Ishikawa (cell line): ENCODE measurements at regions not wholly inside any gene's neighbourhood (a gene's known extent, or its start where the extent isn't known, plus 50 kb on each side); places are given as distances from the start of the nearest gene placed in this dataset.

ENCODE experiments used
- CEBPB ChIP-seq: IDR thresholded peaks from 2 replicates; pipeline ENCODE4 v1.6.1; 2012
- EGR1 ChIP-seq: IDR thresholded peaks from 2 replicates; pipeline ENCODE4 v1.6.1; 2012
- EP300 ChIP-seq: IDR thresholded peaks from 2 replicates; pipeline ENCODE4 v1.6.1; 2012; ENCODE audit warnings: borderline replicate concordance
- FOXM1 ChIP-seq: IDR thresholded peaks from 2 replicates; pipeline ENCODE4 v1.6.1; 2012; ENCODE audit warnings: low read depth, borderline replicate concordance
- RAD21 ChIP-seq: IDR thresholded peaks from 2 replicates; pipeline ENCODE4 v1.6.1; 2012; ENCODE audit warnings: low read depth
- TAF1 ChIP-seq: IDR thresholded peaks from 2 replicates; pipeline ENCODE4 v1.6.1; 2012; ENCODE audit warnings: low read depth, mild to moderate bottlenecking
- YY1 ChIP-seq: IDR thresholded peaks from 2 replicates; pipeline ENCODE4 v1.6.1; 2012; ENCODE audit warnings: low read depth
- TF ChIP-seq, protein P1 (sequence below): IDR thresholded peaks from 2 replicates; pipeline ENCODE4 v1.6.1; 2012; ENCODE audit warnings: low read depth, mild to moderate bottlenecking

DNA sequence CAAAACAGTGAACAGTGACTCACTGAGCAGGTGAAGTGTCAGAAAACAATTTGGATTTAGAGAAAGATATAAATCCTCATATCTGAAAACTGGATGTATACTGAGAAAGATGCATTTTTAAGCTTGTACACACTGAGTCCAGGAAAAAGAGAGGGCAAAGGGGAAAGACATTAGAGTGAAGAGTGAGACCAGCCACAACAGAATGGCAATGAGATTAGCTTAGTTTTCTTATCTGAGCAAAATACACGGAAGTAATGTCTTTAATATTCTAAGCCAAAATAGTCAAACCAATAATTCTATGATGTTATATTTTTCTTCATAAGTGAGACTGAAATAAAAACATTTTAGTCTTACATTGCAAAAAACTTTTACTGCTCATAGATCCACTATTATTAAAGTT lies 236.0 kb downstream of the SLITRK5 start:
- TF ChIP-seq TAF1 (no peak), RAD21 (no peak), EP300 (no peak), EGR1 (no peak), YY1 (no peak), FOXM1 (no peak), CEBPB (no peak)
- TF ChIP-seq, protein P1, sequence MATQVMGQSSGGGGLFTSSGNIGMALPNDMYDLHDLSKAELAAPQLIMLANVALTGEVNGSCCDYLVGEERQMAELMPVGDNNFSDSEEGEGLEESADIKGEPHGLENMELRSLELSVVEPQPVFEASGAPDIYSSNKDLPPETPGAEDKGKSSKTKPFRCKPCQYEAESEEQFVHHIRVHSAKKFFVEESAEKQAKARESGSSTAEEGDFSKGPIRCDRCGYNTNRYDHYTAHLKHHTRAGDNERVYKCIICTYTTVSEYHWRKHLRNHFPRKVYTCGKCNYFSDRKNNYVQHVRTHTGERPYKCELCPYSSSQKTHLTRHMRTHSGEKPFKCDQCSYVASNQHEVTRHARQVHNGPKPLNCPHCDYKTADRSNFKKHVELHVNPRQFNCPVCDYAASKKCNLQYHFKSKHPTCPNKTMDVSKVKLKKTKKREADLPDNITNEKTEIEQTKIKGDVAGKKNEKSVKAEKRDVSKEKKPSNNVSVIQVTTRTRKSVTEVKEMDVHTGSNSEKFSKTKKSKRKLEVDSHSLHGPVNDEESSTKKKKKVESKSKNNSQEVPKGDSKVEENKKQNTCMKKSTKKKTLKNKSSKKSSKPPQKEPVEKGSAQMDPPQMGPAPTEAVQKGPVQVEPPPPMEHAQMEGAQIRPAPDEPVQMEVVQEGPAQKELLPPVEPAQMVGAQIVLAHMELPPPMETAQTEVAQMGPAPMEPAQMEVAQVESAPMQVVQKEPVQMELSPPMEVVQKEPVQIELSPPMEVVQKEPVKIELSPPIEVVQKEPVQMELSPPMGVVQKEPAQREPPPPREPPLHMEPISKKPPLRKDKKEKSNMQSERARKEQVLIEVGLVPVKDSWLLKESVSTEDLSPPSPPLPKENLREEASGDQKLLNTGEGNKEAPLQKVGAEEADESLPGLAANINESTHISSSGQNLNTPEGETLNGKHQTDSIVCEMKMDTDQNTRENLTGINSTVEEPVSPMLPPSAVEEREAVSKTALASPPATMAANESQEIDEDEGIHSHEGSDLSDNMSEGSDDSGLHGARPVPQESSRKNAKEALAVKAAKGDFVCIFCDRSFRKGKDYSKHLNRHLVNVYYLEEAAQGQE, result no peak
